Activated naive CD4-positive, alpha-beta T cell treated with anti-CD3 and anti-CD28 coated beads, Interleukin-2, amount 50 U/mL, for 72 hours (primary cell): ENCODE measurements at regions not wholly inside any gene's neighbourhood (a gene's known extent, or its start where the extent isn't known, plus 50 kb on each side); places are given as distances from the start of the nearest gene placed in this dataset.
A peak's percentile ranks its signal among the peaks of the same experiment; 100 is the strongest.
"Not testable (repeated sequence)": the region's sequence is repeated elsewhere in the genome, so short reads cannot be mapped to it uniquely, and the experiment has no call there.

Experiments used
- ATAC-seq, 2 donors: fragments of 150-1000 bp; cut with Tn5 transposase; 2 replicates each; pipeline ENCODE4 v1.10.0; 2021; ENCODE audit warnings: mild to moderate bottlenecking in 2 of 2, moderate library complexity in 2 of 2
- DNase-seq, 2 donors: peaks; one replicate each; pipeline ENCODE4 v3.0.0; 2021 to 2022; ENCODE audit warnings: low spot score in 2 of 2
- H3K27ac Mint-ChIP-seq, 2 donors: one replicate each; pipeline ENCODE4 v1.8.0; 2022; ENCODE audit warnings: mild to moderate bottlenecking in 2 of 2, mixed read lengths in 2 of 2
- H3K36me3 Mint-ChIP-seq, 2 donors: one replicate each; pipeline ENCODE4 v1.8.0; 2022; ENCODE audit warnings: mixed read lengths in 2 of 2
- H3K9me3 Mint-ChIP-seq, 2 donors: one replicate each; pipeline ENCODE4 v1.8.0; 2022; ENCODE audit warnings: mixed read lengths in 2 of 2

- peak in 1 of 2 donors; percentile 12 for DNase-seq
- no peak for ATAC-seq
- H3K36me3 Mint-ChIP-seq = no peaks in the 10 kb centered on the region
- no peak overlapping the region for H3K27ac Mint-ChIP-seq
- no peaks in the 10 kb centered on the region for H3K9me3 Mint-ChIP-seq
These were observed 132.8 kb upstream of the GPR101 start for GRCh38 chrX:137166591-137166990.

- no peak for ATAC-seq
- no peak for DNase-seq
- H3K9me3 Mint-ChIP-seq = no peaks in the 10 kb centered on the region
- no peak overlapping the region for H3K27ac Mint-ChIP-seq
- no peaks in the 10 kb centered on the region for H3K36me3 Mint-ChIP-seq
These were observed 130.5 kb upstream of the GPR101 start for GRCh38 chrX:137164329-137164728.

DNA sequence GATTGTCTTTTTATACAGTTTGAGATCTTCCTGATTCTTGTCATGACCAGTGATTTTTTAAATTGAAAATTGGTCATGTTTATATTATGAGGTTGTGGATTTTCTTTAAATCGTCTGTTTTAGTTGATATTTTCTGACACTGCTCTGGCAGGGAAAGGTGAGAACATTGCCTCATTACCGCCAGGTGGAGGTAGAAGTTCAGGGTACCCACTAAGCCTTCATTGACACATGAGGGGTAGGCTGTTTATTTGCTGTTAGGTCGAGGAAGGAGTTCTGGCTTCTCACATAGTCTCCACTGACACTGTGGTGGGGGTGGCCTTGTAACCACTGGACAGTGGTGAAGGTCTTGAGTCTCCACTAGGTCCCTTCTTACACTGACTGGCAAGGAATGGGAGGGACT is 117.6 kb upstream of the GPR101 start:
- Mint-ChIP-seq H3K36me3 (no peaks in the 10 kb centered on the region), H3K27ac (no peak overlapping the region), H3K9me3 (no peaks in the 10 kb centered on the region)
- DNase-seq (no peak), ATAC-seq (no peak)

DNA sequence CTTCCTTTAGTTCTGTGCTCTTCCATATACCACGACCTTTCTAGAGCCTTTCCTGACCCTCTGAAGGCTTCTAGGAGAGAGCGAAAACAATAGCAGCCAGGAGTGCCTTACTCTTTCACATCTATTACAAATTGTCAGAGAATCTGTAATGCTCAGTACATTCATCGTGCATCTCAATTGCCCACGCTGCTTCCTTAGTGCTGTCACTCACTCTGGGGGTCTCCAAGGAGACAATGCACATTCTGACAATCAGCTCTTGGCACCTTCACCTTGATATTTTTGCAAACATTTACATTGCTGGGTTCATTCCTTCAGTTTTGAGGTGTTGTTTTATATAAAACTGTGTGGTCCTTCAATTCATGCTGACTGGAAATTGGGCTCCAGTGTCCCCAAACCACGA is 110.1 kb upstream of the GPR101 start:
- Mint-ChIP-seq H3K9me3 (no peaks in the 10 kb centered on the region), H3K27ac (no peak overlapping the region), H3K36me3 (no peaks in the 10 kb centered on the region)
- DNase-seq (no peak), ATAC-seq (no peak)

GRCh38 chrX:137122651-137123050 is 88.9 kb upstream of the GPR101 start:
- H3K36me3 Mint-ChIP-seq, H3K9me3 Mint-ChIP-seq, ATAC-seq, DNase-seq, H3K27ac Mint-ChIP-seq: not testable (repeated sequence)

DNA sequence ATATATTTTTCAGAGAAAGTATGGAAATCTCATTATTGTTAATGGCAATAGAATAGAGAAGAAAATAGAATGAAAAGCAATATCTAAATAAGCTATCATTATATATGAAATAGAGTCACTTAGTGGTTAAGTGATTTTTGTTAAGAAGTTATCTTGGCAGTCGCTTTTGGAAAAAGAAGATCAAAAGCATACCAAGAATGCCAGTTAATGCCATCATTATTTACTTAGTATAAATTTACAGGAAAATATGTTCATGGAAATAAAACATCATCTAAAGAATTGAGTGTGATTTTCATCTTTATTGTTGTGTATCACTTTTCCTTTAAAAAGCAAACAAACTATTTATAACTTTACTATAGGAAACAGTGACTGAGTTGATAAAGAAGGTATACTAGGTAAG is 85.3 kb upstream of the GPR101 start:
- no peak for ATAC-seq
- Mint-ChIP-seq H3K27ac (no peak overlapping the region), H3K9me3 (no peaks in the 10 kb centered on the region), H3K36me3 (peaks cover 0 to 4% of the 10 kb centered on the region in 2 donors)
- no peak for DNase-seq

DNA sequence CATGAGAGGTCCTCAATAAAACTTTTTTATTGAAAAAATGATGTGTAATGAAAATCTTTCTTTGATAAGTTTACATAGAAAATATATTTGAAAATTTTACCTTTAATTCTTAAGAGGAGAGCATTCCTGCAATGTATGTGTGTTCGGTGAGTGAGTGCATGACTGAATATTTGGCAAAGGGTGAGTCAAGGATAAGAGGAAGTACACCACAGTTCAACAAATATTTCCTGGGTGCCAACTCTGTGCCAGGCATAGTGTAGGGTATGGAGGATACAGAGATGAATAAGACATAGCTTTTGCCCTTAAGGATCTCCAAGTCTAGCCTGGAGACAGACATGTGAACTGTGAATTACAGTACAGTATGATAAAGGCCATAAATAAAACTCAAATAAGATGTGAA is 84.7 kb upstream of the GPR101 start:
- Mint-ChIP-seq H3K9me3 (no peaks in the 10 kb centered on the region), H3K27ac (no peak overlapping the region), H3K36me3 (no peaks in the 10 kb centered on the region)
- ATAC-seq (no peak), DNase-seq (no peak)

DNA sequence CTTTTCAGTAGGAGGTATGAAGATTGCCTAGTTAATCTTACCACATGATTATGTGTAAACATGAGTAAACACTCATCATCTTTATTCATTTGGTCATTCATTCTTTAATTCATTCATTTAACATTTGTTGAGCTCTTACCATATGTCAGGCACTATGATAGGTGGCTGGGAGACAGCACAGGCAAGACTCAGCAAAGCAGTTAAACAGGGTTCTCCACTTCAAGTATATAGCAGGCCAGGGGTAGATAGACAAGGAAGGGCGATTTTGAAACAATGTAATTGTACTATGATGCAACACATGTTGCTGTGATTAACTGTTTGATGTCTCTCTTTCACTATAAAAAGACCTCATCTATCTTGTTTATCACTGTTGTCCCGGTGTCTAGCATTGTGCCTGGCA is 84.3 kb upstream of the GPR101 start:
- no peak for ATAC-seq
- Mint-ChIP-seq H3K36me3 (no peaks in the 10 kb centered on the region), H3K27ac (no peak overlapping the region), H3K9me3 (no peaks in the 10 kb centered on the region)
- no peak for DNase-seq

- not testable (repeated sequence) for H3K36me3 Mint-ChIP-seq, ATAC-seq, DNase-seq, H3K27ac Mint-ChIP-seq, H3K9me3 Mint-ChIP-seq
These were observed 74.1 kb upstream of the GPR101 start for GRCh38 chrX:137107877-137108276.

- no peak for ATAC-seq
- Mint-ChIP-seq H3K9me3 (no peaks in the 10 kb centered on the region), H3K36me3 (no peaks in the 10 kb centered on the region), H3K27ac (no peak overlapping the region)
- DNase-seq = no peak
These were observed 67.6 kb upstream of the GPR101 start for GRCh38 chrX:137101273-137101990.
